ENCODE measurements at regions not wholly inside any gene's neighbourhood (a gene's known extent, or its start where the extent isn't known, plus 50 kb on each side); places are given as distances from the start of the nearest gene placed in this dataset.

GRCh38 chr9:29556746-29557145, 1983.5 kb upstream of the C9orf72 start:
- Histone ChIP-seq H2BK5ac (ENCODE audit: low read depth, low read length, poor library complexity, severe bottlenecking) (no peak overlapping the region), H3K56ac (ENCODE audit: extremely low read depth, insufficient read depth, low read length) (no peak overlapping the region), H3K14ac (replicated peaks; ENCODE audit: low read depth, low read length) (no peak overlapping the region), H4K91ac (ENCODE audit: insufficient read depth, low read depth, low read length) (no peak overlapping the region), H4K8ac (ENCODE audit: low read depth in 2 of 2, low read length in 2 of 2) (no peak overlapping the region), H3K4me1 (ENCODE audit: control insufficient read depth, insufficient read depth, low read length) (no peaks in the 10 kb centered on the region), H2AK5ac (ENCODE audit: low read depth, low read length) (no peak overlapping the region), H3K27me3 (ENCODE audit: control insufficient read depth, insufficient read depth, low read length) (no peaks in the 10 kb centered on the region), H3K9me1 (ENCODE audit: insufficient read depth, low read length) (no peaks in the 10 kb centered on the region), H3K18ac (ENCODE audit: low read depth, low read length) (no peak overlapping the region), H3K4ac (ENCODE audit: low read depth, low read length) (no peak overlapping the region), H2BK15ac (ENCODE audit: low read depth, low read length) (no peak overlapping the region), H4K5ac (ENCODE audit: low read depth, low read length) (no peak overlapping the region), H2AFZ (replicated peaks; ENCODE audit: low read length, poor library complexity) (no peak overlapping the region), H3K9me3 (ENCODE audit: control insufficient read depth, insufficient read depth, low read length) (peaks cover 2% of the 10 kb centered on the region; the same call in 1 of the 2 replicates), H3K4me3 (ENCODE audit: insufficient read depth, low read depth, low read length) (no peak overlapping the region), H3K27ac (ENCODE audit: insufficient read depth, low read length) (no peak overlapping the region), H3K79me1 (ENCODE audit: low read depth in 1 of 2, low read length in 2 of 2) (no peaks in the 10 kb centered on the region), H3K36me3 (ENCODE audit: control insufficient read depth, insufficient read depth, low read length) (no peaks in the 10 kb centered on the region), H3K4me2 (ENCODE audit: low read depth, low read length) (no peak overlapping the region), H4K20me1 (ENCODE audit: insufficient read depth, low read length) (no peaks in the 10 kb centered on the region), H3K9ac (ENCODE audit: low read depth, low read length) (no peak overlapping the region), H2BK20ac (ENCODE audit: low read depth, low read length) (no peak overlapping the region), H2BK120ac (ENCODE audit: low read depth, low read length) (no peak overlapping the region), H2AK9ac (replicated peaks; ENCODE audit: low read depth, low read length, poor library complexity) (no peak overlapping the region), H3K23ac (ENCODE audit: low read depth, low read length) (no peak overlapping the region)
- WGBS, 2 experiments (ENCODE audit: extremely low coverage in 2 of 2, insufficient read length in 1 of 2): no CpG with 5 or more reads among the region's 2 CpGs
- intact Hi-C loops (cut with micrococcal nuclease) (no loop called here), in situ Hi-C loops (cut with MboI; ENCODE audit: low sequenced_read_pairs) (no loop called here), dilution Hi-C loops (cut with HindIII; ENCODE audit: low sequenced_read_pairs, unreplicated experiment) (no loop called here)
- CTCF ChIA-PET: no interaction called here
- TF ChIP-seq CEBPB (IDR thresholded peaks at IDR 0.05; ENCODE audit: low read depth, low read length): no peak
- TF ChIP-seq, protein P1, sequence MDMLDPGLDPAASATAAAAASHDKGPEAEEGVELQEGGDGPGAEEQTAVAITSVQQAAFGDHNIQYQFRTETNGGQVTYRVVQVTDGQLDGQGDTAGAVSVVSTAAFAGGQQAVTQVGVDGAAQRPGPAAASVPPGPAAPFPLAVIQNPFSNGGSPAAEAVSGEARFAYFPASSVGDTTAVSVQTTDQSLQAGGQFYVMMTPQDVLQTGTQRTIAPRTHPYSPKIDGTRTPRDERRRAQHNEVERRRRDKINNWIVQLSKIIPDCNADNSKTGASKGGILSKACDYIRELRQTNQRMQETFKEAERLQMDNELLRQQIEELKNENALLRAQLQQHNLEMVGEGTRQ (IDR thresholded peaks at IDR 0.05; ENCODE audit: low read depth, low read length): no peak
- TF ChIP-seq CTCF (conservative IDR thresholded peaks at IDR 0.05; ENCODE audit: low read depth, low read length): no peak
- no peak for TF ChIP-seq MAZ (IDR thresholded peaks at IDR 0.05; ENCODE audit: borderline replicate concordance, low read depth, low read length)
- TF ChIP-seq FOS (IDR thresholded peaks at IDR 0.05; ENCODE audit: low read depth, low read length): no peak
- TF ChIP-seq RCOR1 (IDR thresholded peaks at IDR 0.05; ENCODE audit: insufficient replicate concordance, low read length): no peak
- TF ChIP-seq POLR2A (IDR thresholded peaks at IDR 0.05; ENCODE audit: low read depth, low read length): no peak
- TF ChIP-seq RFX5 (IDR thresholded peaks at IDR 0.05; ENCODE audit: low read depth, low read length): no peak
- no peak for TF ChIP-seq NFE2L2 (IDR thresholded peaks at IDR 0.05; ENCODE audit: low read depth, low read length)
- no peak for TF ChIP-seq RAD21 (IDR thresholded peaks at IDR 0.05; ENCODE audit: low read length)
- TF ChIP-seq, protein P2, sequence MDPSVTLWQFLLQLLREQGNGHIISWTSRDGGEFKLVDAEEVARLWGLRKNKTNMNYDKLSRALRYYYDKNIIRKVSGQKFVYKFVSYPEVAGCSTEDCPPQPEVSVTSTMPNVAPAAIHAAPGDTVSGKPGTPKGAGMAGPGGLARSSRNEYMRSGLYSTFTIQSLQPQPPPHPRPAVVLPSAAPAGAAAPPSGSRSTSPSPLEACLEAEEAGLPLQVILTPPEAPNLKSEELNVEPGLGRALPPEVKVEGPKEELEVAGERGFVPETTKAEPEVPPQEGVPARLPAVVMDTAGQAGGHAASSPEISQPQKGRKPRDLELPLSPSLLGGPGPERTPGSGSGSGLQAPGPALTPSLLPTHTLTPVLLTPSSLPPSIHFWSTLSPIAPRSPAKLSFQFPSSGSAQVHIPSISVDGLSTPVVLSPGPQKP (IDR thresholded peaks at IDR 0.05; ENCODE audit: borderline replicate concordance, low read depth, low read length): no peak
- no peak for TF ChIP-seq MAFK (IDR thresholded peaks at IDR 0.05; ENCODE audit: low read depth, low read length)
- TF ChIP-seq BHLHE40 (IDR thresholded peaks at IDR 0.05; ENCODE audit: low read depth, low read length): no peak
- TF ChIP-seq SMC3 (IDR thresholded peaks at IDR 0.05; ENCODE audit: low read depth, low read length): no peak
- TF ChIP-seq MXI1 (IDR thresholded peaks at IDR 0.05; ENCODE audit: borderline replicate concordance, low read depth, low read length): no peak
- TF ChIP-seq CHD1 (IDR thresholded peaks at IDR 0.05; ENCODE audit: low read depth, low read length): no peak
- DNase-seq: no peak
- ATAC-seq (ENCODE audit: low read depth): no peak
- POLR2A ChIA-PET (ENCODE audit: unreplicated experiment): no interaction called here
- no TSS peak for BruUV-seq (replicated peaks)
